ENCODE measurements at regions not wholly inside any gene's neighbourhood (a gene's known extent, or its start where the extent isn't known, plus 50 kb on each side); places are given as distances from the start of the nearest gene placed in this dataset.

- TF ChIP-seq, protein P1, sequence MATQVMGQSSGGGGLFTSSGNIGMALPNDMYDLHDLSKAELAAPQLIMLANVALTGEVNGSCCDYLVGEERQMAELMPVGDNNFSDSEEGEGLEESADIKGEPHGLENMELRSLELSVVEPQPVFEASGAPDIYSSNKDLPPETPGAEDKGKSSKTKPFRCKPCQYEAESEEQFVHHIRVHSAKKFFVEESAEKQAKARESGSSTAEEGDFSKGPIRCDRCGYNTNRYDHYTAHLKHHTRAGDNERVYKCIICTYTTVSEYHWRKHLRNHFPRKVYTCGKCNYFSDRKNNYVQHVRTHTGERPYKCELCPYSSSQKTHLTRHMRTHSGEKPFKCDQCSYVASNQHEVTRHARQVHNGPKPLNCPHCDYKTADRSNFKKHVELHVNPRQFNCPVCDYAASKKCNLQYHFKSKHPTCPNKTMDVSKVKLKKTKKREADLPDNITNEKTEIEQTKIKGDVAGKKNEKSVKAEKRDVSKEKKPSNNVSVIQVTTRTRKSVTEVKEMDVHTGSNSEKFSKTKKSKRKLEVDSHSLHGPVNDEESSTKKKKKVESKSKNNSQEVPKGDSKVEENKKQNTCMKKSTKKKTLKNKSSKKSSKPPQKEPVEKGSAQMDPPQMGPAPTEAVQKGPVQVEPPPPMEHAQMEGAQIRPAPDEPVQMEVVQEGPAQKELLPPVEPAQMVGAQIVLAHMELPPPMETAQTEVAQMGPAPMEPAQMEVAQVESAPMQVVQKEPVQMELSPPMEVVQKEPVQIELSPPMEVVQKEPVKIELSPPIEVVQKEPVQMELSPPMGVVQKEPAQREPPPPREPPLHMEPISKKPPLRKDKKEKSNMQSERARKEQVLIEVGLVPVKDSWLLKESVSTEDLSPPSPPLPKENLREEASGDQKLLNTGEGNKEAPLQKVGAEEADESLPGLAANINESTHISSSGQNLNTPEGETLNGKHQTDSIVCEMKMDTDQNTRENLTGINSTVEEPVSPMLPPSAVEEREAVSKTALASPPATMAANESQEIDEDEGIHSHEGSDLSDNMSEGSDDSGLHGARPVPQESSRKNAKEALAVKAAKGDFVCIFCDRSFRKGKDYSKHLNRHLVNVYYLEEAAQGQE (IDR thresholded peaks at IDR 0.05; ENCODE audit: insufficient read depth in 1 of 2, low read depth in 2 of 2, low read length in 1 of 2), result no peak
- TF ChIP-seq SIN3A (IDR thresholded peaks at IDR 0.05; ENCODE audit: borderline replicate concordance, insufficient read depth, low read depth, low read length) (no peak), POLR2AphosphoS5 (IDR thresholded peaks at IDR 0.05; ENCODE audit: low read depth, low read length) (no peak), TCF7L2 (IDR thresholded peaks at IDR 0.05; ENCODE audit: low read depth, low read length) (no peak), CTCF (IDR thresholded peaks at IDR 0.05) (no peak)
- Histone ChIP-seq H3K27ac (ENCODE audit: low read length) (no peak overlapping the region), H3K36me3 (ENCODE audit: control insufficient read depth, insufficient read depth, low read length) (no peaks in the 10 kb centered on the region), H3K4me1 (ENCODE audit: control insufficient read depth, insufficient read depth, low read length) (no peaks in the 10 kb centered on the region), H3K9me3 (ENCODE audit: control insufficient read depth, insufficient read depth, low read depth, low read length) (no peaks in the 10 kb centered on the region), H3K4me3 (ENCODE audit: low read depth in 2 of 2, low read length in 2 of 2) (no peak overlapping the region), H3K27me3 (ENCODE audit: control insufficient read depth, insufficient read depth, low read length) (no peaks in the 10 kb centered on the region)
- DNase-seq (ENCODE audit: low read depth, low spot score) (no peak), ATAC-seq (no peak)
- in situ Hi-C loops (cut with HindIII; ENCODE audit: low pct_unique_long_range_greater_than_20kb, low sequenced_read_pairs) (no loop called here), intact Hi-C loops (cut with micrococcal nuclease; ENCODE audit: unreplicated experiment) (no loop called here)
- no TSS peak for BruUV-seq (replicated peaks)
- ChIA-PET CTCF (no interaction called here), POLR2A (no interaction called here)
Measured at GRCh38 chr21:27286760-27287159, 319.9 kb upstream of the ADAMTS5 start.

GRCh38 chr21:27277110-27277509, 310.2 kb upstream of the ADAMTS5 start:
- Histone ChIP-seq H3K27ac (ENCODE audit: low read length) (no peak overlapping the region), H3K27me3 (ENCODE audit: control insufficient read depth, insufficient read depth, low read length) (no peaks in the 10 kb centered on the region), H3K4me3 (ENCODE audit: low read depth in 2 of 2, low read length in 2 of 2) (no peak overlapping the region), H3K9me3 (ENCODE audit: control insufficient read depth, insufficient read depth, low read depth, low read length) (no peaks in the 10 kb centered on the region), H3K36me3 (ENCODE audit: control insufficient read depth, insufficient read depth, low read length) (no peaks in the 10 kb centered on the region), H3K4me1 (ENCODE audit: control insufficient read depth, insufficient read depth, low read length) (no peaks in the 10 kb centered on the region)
- intact Hi-C loops (cut with micrococcal nuclease; ENCODE audit: unreplicated experiment), result no loop called here
- BruUV-seq (replicated peaks), result no TSS peak
- no peak for TF ChIP-seq POLR2AphosphoS5 (IDR thresholded peaks at IDR 0.05; ENCODE audit: low read depth, low read length)
- TF ChIP-seq SIN3A (IDR thresholded peaks at IDR 0.05; ENCODE audit: borderline replicate concordance, insufficient read depth, low read depth, low read length), result no peak
- no peak for TF ChIP-seq CTCF (IDR thresholded peaks at IDR 0.05)
- TF ChIP-seq TCF7L2 (IDR thresholded peaks at IDR 0.05; ENCODE audit: low read depth, low read length), result no peak
- TF ChIP-seq, protein P1 (IDR thresholded peaks at IDR 0.05; ENCODE audit: insufficient read depth in 1 of 2, low read depth in 2 of 2, low read length in 1 of 2), result no peak
- DNase-seq (ENCODE audit: low read depth, low spot score) (no peak), ATAC-seq (no peak)
- in situ Hi-C loops (cut with HindIII; ENCODE audit: low pct_unique_long_range_greater_than_20kb, low sequenced_read_pairs), result no loop called here
- ChIA-PET CTCF (interaction anchor here (0.6 kb wide), 1 partner anchor 20 kb away, joined by 3 read pairs; no protein-coding TSS in a partner anchor), POLR2A (no interaction called here)
